Neutrophil (primary cell): ENCODE measurements at regions not wholly inside any gene's neighbourhood (a gene's known extent, or its start where the extent isn't known, plus 50 kb on each side); places are given as distances from the start of the nearest gene placed in this dataset.

Experiments used
- H3K27ac ChIP-seq: fragments of 200-600 bp; sonication (generic); 2 replicates; pipeline ENCODE4 v1.5.1; 2016; ENCODE audit warnings: mild to moderate bottlenecking, moderate library complexity
- H3K27me3 ChIP-seq: fragments of 200-600 bp; sonication (generic); 2 replicates; pipeline ENCODE4 v1.6.0; 2016; ENCODE audit warnings: mild to moderate bottlenecking
- H3K36me3 ChIP-seq: fragments of 200-600 bp; sonication (generic); 2 replicates; pipeline ENCODE4 v1.5.1; 2017
- H3K4me1 ChIP-seq, 2 experiments: fragments of 200-600 bp in 1 of 2; sonication (generic) in 1 of 2; 1 replicate in 1 of 2; 2 replicates in 1 of 2; pipeline versions ENCODE4 v1.5.1 to v1.6.1; 2013 to 2016; ENCODE audit warnings: low read depth in 1 of 2, low read length in 1 of 2, mild to moderate bottlenecking in 1 of 2, moderate library complexity in 1 of 2; ENCODE audit not compliant: control insufficient read depth in 1 of 2, insufficient read depth in 1 of 2
- H3K4me3 ChIP-seq, 2 experiments: fragments of 200-600 bp in 1 of 2; sonication (generic) in 1 of 2; 1 replicate in 1 of 2; 2 replicates in 1 of 2; pipeline ENCODE4 v1.5.1; 2013 to 2016; ENCODE audit warnings: low read depth in 1 of 2, low read length in 1 of 2, mild to moderate bottlenecking in 1 of 2, moderate library complexity in 1 of 2
- H3K9me3 ChIP-seq: fragments of 200-600 bp; sonication (generic); 2 replicates; pipeline ENCODE4 v1.5.1; 2016
- CTCF ChIP-seq: fragments of 200-600 bp; sonication (generic); IDR thresholded peaks from 2 replicates; pipeline ENCODE4 v1.5.1; 2016; ENCODE audit warnings: antibody characterized with exemption

GRCh38 chr15:85941186-85941855 is 138.3 kb upstream of the AGBL1 start:
- Histone ChIP-seq H3K36me3 (no peaks in the 10 kb centered on the region), H3K27me3 (peaks cover 10% of the 10 kb centered on the region), H3K4me3 (no peak overlapping the region), H3K4me1 (no peaks in the 10 kb centered on the region), H3K9me3 (no peaks in the 10 kb centered on the region), H3K27ac (no peak overlapping the region)
- TF ChIP-seq CTCF = no peak

- Histone ChIP-seq H3K27ac (no peak overlapping the region), H3K36me3 (no peaks in the 10 kb centered on the region), H3K27me3 (peaks cover 14% of the 10 kb centered on the region), H3K4me1 (no peaks in the 10 kb centered on the region), H3K9me3 (no peaks in the 10 kb centered on the region), H3K4me3 (no peak overlapping the region)
- no peak for TF ChIP-seq CTCF
Measured at GRCh38 chr15:85942632-85943031, 137.0 kb upstream of the AGBL1 start.

- Histone ChIP-seq H3K4me3 (no peak overlapping the region), H3K9me3 (no peaks in the 10 kb centered on the region), H3K36me3 (no peaks in the 10 kb centered on the region), H3K4me1 (no peaks in the 10 kb centered on the region), H3K27me3 (peaks cover 14% of the 10 kb centered on the region), H3K27ac (no peak overlapping the region)
- TF ChIP-seq CTCF = no peak
Measured at GRCh38 chr15:85943151-85943550, 136.5 kb upstream of the AGBL1 start.

- no peak for TF ChIP-seq CTCF
- H3K9me3 ChIP-seq = no peaks in the 10 kb centered on the region
- H3K27ac ChIP-seq = no peak overlapping the region
- H3K27me3 ChIP-seq = peaks cover 14% of the 10 kb centered on the region
- H3K4me1 ChIP-seq = no peaks in the 10 kb centered on the region
- no peaks in the 10 kb centered on the region for H3K36me3 ChIP-seq
- no peak overlapping the region for H3K4me3 ChIP-seq
Measured at GRCh38 chr15:85943791-85944190, 135.9 kb upstream of the AGBL1 start.

- H3K4me3 ChIP-seq = no peak overlapping the region
- H3K36me3 ChIP-seq = no peaks in the 10 kb centered on the region
- H3K4me1 ChIP-seq = no peaks in the 10 kb centered on the region
- no peak overlapping the region for H3K27ac ChIP-seq
- TF ChIP-seq CTCF = no peak
- no peaks in the 10 kb centered on the region for H3K9me3 ChIP-seq
- peaks cover 19% of the 10 kb centered on the region for H3K27me3 ChIP-seq
Measured at GRCh38 chr15:85947021-85947420, 132.7 kb upstream of the AGBL1 start.
